Right lobe of liver (tissue), 4 donors: ENCODE measurements at regions not wholly inside any gene's neighbourhood (a gene's known extent, or its start where the extent isn't known, plus 50 kb on each side); places are given as distances from the start of the nearest gene placed in this dataset.
"Not testable (repeated sequence)": the region's sequence is repeated elsewhere in the genome, so short reads cannot be mapped to it uniquely, and the experiment has no call there.

Source experiments
- POLR2A ChIP-seq: fragments of 450-650 bp; IDR thresholded peaks from one replicate; pipeline ENCODE4 v1.6.1; 2017; ENCODE audit warnings: antibody characterized with exemption, mild to moderate bottlenecking
- TF ChIP-seq, protein P1 (sequence below), 4 donors: fragments of 200-600 bp in 3 of 4; fragments of 450-650 bp in 1 of 4; IDR thresholded peaks; one replicate each; pipeline versions ENCODE4 v1.5.1 to v1.8.0; 2016 to 2022; ENCODE audit warnings: antibody characterized with exemption in 4 of 4, mild to moderate bottlenecking in 2 of 4
- donor health status: DM: no; HTN: no; CAD: no.
- donor health status: DM: no; HTN: no; CAD: no.
- donor health status: DM: no; HTN: yes; CAD: no.

DNA sequence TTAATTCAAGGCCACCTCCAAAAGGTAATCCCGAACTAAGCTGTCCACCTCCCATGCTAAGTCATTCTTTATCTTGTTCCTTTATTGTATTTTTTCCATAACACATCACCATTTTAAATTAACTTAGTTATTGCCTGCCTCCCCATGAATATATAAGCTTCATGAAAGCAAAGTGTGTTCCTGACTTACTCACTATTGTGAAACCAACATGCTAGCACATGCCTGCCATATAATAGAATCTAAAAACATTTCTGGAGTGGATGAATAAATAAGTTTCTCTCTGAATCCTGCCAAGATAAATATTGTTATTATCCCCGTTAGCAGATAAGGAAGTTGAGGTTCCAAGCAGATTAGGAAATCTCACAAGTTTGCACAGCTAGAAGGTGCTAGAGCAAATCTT is 98.7 kb upstream of the RRN3 start:
- TF ChIP-seq, protein P1, sequence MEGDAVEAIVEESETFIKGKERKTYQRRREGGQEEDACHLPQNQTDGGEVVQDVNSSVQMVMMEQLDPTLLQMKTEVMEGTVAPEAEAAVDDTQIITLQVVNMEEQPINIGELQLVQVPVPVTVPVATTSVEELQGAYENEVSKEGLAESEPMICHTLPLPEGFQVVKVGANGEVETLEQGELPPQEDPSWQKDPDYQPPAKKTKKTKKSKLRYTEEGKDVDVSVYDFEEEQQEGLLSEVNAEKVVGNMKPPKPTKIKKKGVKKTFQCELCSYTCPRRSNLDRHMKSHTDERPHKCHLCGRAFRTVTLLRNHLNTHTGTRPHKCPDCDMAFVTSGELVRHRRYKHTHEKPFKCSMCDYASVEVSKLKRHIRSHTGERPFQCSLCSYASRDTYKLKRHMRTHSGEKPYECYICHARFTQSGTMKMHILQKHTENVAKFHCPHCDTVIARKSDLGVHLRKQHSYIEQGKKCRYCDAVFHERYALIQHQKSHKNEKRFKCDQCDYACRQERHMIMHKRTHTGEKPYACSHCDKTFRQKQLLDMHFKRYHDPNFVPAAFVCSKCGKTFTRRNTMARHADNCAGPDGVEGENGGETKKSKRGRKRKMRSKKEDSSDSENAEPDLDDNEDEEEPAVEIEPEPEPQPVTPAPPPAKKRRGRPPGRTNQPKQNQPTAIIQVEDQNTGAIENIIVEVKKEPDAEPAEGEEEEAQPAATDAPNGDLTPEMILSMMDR (IDR thresholded peaks at IDR 0.05), result not testable (repeated sequence)
- not testable (repeated sequence) for TF ChIP-seq POLR2A
